ENCODE measurements at regions not wholly inside any gene's neighbourhood (a gene's known extent, or its start where the extent isn't known, plus 50 kb on each side); places are given as distances from the start of the nearest gene placed in this dataset.

GRCh38 chrX:13373027-13373426, 53.2 kb upstream of the ATXN3L start:
- Histone ChIP-seq H3K27ac (ENCODE audit: low read depth, low read length) (no peak overlapping the region), H4K8ac (ENCODE audit: extremely low read depth, insufficient read depth, low read length) (no peak overlapping the region), H2BK5ac (ENCODE audit: low read depth, low read length) (no peak overlapping the region), H3K4me2 (ENCODE audit: insufficient read depth in 1 of 2, low read depth in 2 of 2, low read length in 2 of 2) (no peak overlapping the region), H4K91ac (replicated peaks; ENCODE audit: insufficient read length, low read length) (no peak overlapping the region), H3K79me2 (ENCODE audit: control insufficient read depth in 1 of 2, insufficient read depth in 2 of 2, low read length in 2 of 2) (no peaks in the 10 kb centered on the region), H3K4me3 (ENCODE audit: extremely low read depth in 1 of 4, insufficient read depth in 2 of 4, low read depth in 3 of 4, low read length in 4 of 4) (no peak overlapping the region), H2BK120ac (replicated peaks; ENCODE audit: low read depth, low read length) (no peak overlapping the region), H3K4ac (replicated peaks; ENCODE audit: insufficient read length, low read depth, low read length) (no peak overlapping the region), H3K56ac (replicated peaks; ENCODE audit: insufficient read length, low read depth, low read length) (no peak overlapping the region), H3K14ac (ENCODE audit: insufficient read length) (no peak overlapping the region), H3K4me1 (replicated peaks in 1 of 4; ENCODE audit: control insufficient read depth in 3 of 4, insufficient read depth in 4 of 4, low read length in 3 of 4) (no peaks in the 10 kb centered on the region), H2BK12ac (ENCODE audit: low read depth, low read length) (no peak overlapping the region), H3K23ac (ENCODE audit: insufficient read length) (no peak overlapping the region), H3K79me1 (ENCODE audit: low read depth, low read length) (no peaks in the 10 kb centered on the region), H2AFZ (ENCODE audit: low read length) (no peak overlapping the region), H3K18ac (ENCODE audit: extremely low read depth, low read length) (no peak overlapping the region), H3K9me3 (ENCODE audit: insufficient read depth in 2 of 2, low read depth in 1 of 2, low read length in 1 of 2) (no peaks in the 10 kb centered on the region), H2BK20ac (ENCODE audit: low read length) (no peak overlapping the region), H2BK15ac (ENCODE audit: low read length) (no peak overlapping the region), H3K36me3 (ENCODE audit: control insufficient read depth in 2 of 4, insufficient read depth in 4 of 4, low read length in 3 of 4) (no peaks in the 10 kb centered on the region), H3K23me2 (ENCODE audit: low read depth, low read length) (no peaks in the 10 kb centered on the region), H4K20me1 (replicated peaks in 1 of 2; ENCODE audit: control insufficient read depth in 1 of 2, insufficient read depth in 2 of 2, low read length in 2 of 2) (no peaks in the 10 kb centered on the region), H4K5ac (ENCODE audit: insufficient read length, low read depth, low read length) (no peak overlapping the region), H3K27me3 (replicated peaks in 1 of 4; ENCODE audit: control insufficient read depth in 3 of 4, extremely low read depth in 1 of 4, insufficient read depth in 3 of 4, low read length in 3 of 4) (no peaks in the 10 kb centered on the region), H2AK5ac (ENCODE audit: low read depth, low read length) (no peak overlapping the region), H3K9ac (replicated peaks in 1 of 4; ENCODE audit: extremely low read depth in 1 of 4, low read depth in 3 of 4, low read length in 3 of 4) (no peak overlapping the region)
- WGBS, 2 experiments (ENCODE audit: extremely low coverage in 1 of 2, insufficient coverage in 1 of 2, insufficient read length in 1 of 2, insufficient replicate concordance in 2 of 2, low coverage in 1 of 2, low lambda C conversion rate in 2 of 2, missing lambda C conversion rate in 1 of 2), result 100% methylated on average over 1 of the region's 1 CpG; no CpG with 5 or more reads in 1 of the 2 experiments
- no peak for FAIRE-seq
- ChIA-PET CTCF (ENCODE audit: partially characterized antibody) (no interaction called here), POLR2A (ENCODE audit: partially characterized antibody) (no interaction called here)
- no peak for DNase-seq (ENCODE audit: low read depth in 1 of 2, low spot score in 2 of 2)
- TF ChIP-seq ATF2 (IDR thresholded peaks at IDR 0.05; ENCODE audit: low read length), result no peak
- no peak for TF ChIP-seq BACH1 (IDR thresholded peaks at IDR 0.05; ENCODE audit: low read length)
- no peak for TF ChIP-seq SP1 (IDR thresholded peaks at IDR 0.05; ENCODE audit: low read depth, low read length)
- TF ChIP-seq, protein P1, sequence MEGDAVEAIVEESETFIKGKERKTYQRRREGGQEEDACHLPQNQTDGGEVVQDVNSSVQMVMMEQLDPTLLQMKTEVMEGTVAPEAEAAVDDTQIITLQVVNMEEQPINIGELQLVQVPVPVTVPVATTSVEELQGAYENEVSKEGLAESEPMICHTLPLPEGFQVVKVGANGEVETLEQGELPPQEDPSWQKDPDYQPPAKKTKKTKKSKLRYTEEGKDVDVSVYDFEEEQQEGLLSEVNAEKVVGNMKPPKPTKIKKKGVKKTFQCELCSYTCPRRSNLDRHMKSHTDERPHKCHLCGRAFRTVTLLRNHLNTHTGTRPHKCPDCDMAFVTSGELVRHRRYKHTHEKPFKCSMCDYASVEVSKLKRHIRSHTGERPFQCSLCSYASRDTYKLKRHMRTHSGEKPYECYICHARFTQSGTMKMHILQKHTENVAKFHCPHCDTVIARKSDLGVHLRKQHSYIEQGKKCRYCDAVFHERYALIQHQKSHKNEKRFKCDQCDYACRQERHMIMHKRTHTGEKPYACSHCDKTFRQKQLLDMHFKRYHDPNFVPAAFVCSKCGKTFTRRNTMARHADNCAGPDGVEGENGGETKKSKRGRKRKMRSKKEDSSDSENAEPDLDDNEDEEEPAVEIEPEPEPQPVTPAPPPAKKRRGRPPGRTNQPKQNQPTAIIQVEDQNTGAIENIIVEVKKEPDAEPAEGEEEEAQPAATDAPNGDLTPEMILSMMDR (IDR thresholded peaks at IDR 0.05; ENCODE audit: control extremely low read depth in 1 of 3, insufficient read depth in 1 of 3, low read depth in 1 of 3, low read length in 3 of 3), result no peak
- TF ChIP-seq BCL11A (IDR thresholded peaks at IDR 0.05; ENCODE audit: low read depth in 2 of 2, low read length in 2 of 2), result no peak
- no peak for TF ChIP-seq HDAC2 (IDR thresholded peaks at IDR 0.05; ENCODE audit: borderline replicate concordance in 1 of 2, low read depth in 2 of 2, low read length in 2 of 2)
- TF ChIP-seq CBX5 (IDR thresholded peaks at IDR 0.05; ENCODE audit: low read depth, low read length), result no peak
- TF ChIP-seq RXRA (IDR thresholded peaks at IDR 0.05; ENCODE audit: insufficient read depth, low read depth, low read length), result no peak
- TF ChIP-seq TAF7 (optimal IDR thresholded peaks at IDR 0.05; ENCODE audit: borderline replicate concordance, low read depth, low read length), result no peak
- TF ChIP-seq KDM1A (IDR thresholded peaks at IDR 0.05; ENCODE audit: borderline replicate concordance, low read length), result no peak
- no peak for TF ChIP-seq EGR1 (IDR thresholded peaks at IDR 0.05; ENCODE audit: borderline replicate concordance, low read depth, low read length)

Data from H1 (cell line).